Mesenteric fat pad (tissue), 1 donor: ENCODE measurements at regions not wholly inside any gene's neighbourhood (a gene's known extent, or its start where the extent isn't known, plus 50 kb on each side); places are given as distances from the start of the nearest gene placed in this dataset.

Experiments used
- DNase-seq: peaks from one replicate; pipeline ENCODE4 v3.0.0-alpha.2; 2020; ENCODE audit warnings: low spot score
- donor health status: DM: yes; HTN: yes; CAD: no.

- no peak for DNase-seq
Measured at GRCh38 chr2:81195774-81196382, 891.3 kb upstream of the LRRTM1 start.

GRCh38 chr2:81195017-81195773 lies 890.6 kb upstream of the LRRTM1 start:
- no peak for DNase-seq

GRCh38 chr2:81194581-81194980 lies 890.0 kb upstream of the LRRTM1 start:
- DNase-seq = no peak

GRCh38 chr2:81194176-81194575 lies 889.6 kb upstream of the LRRTM1 start:
- no peak for DNase-seq

GRCh38 chr2:81181845-81182244 lies 877.3 kb upstream of the LRRTM1 start:
- no peak for DNase-seq

GRCh38 chr2:81171447-81171846 lies 866.9 kb upstream of the LRRTM1 start:
- no peak for DNase-seq

- DNase-seq = no peak
Measured at GRCh38 chr2:81163583-81163982, 859.0 kb upstream of the LRRTM1 start.

GRCh38 chr2:81158505-81158904 lies 854.0 kb upstream of the LRRTM1 start:
- DNase-seq = no peak

- no peak for DNase-seq
Measured at GRCh38 chr2:81148323-81148722, 843.8 kb upstream of the LRRTM1 start.

GRCh38 chr2:81136296-81136695 lies 831.7 kb upstream of the LRRTM1 start:
- DNase-seq = no peak

GRCh38 chr2:81097361-81097760 lies 792.8 kb upstream of the LRRTM1 start:
- no peak for DNase-seq

GRCh38 chr2:81093031-81093430 lies 788.5 kb upstream of the LRRTM1 start:
- DNase-seq = no peak

- no peak for DNase-seq
Measured at GRCh38 chr2:81087646-81088045, 783.1 kb upstream of the LRRTM1 start.

- DNase-seq = no peak
Measured at GRCh38 chr2:81084101-81084500, 779.5 kb upstream of the LRRTM1 start.

- no peak for DNase-seq
Measured at GRCh38 chr2:81078631-81079030, 774.1 kb upstream of the LRRTM1 start.

- DNase-seq = no peak
Measured at GRCh38 chr2:81078102-81078501, 773.5 kb upstream of the LRRTM1 start.

- DNase-seq = no peak
Measured at GRCh38 chr2:81077396-81077795, 772.8 kb upstream of the LRRTM1 start.

GRCh38 chr2:81073412-81073811 lies 768.9 kb upstream of the LRRTM1 start:
- DNase-seq = no peak

GRCh38 chr2:81068144-81068543 lies 763.6 kb upstream of the LRRTM1 start:
- no peak for DNase-seq

GRCh38 chr2:81061016-81061415 lies 756.5 kb upstream of the LRRTM1 start:
- no peak for DNase-seq

- no peak for DNase-seq
Measured at GRCh38 chr2:81050580-81051095, 746.1 kb upstream of the LRRTM1 start.

GRCh38 chr2:81043681-81044080 lies 739.1 kb upstream of the LRRTM1 start:
- DNase-seq = no peak

GRCh38 chr2:81007104-81007503 lies 702.6 kb upstream of the LRRTM1 start:
- no peak for DNase-seq
